C1 segment of cervical spinal cord (tissue), 14 donors: ENCODE measurements at regions not wholly inside any gene's neighbourhood (a gene's known extent, or its start where the extent isn't known, plus 50 kb on each side); places are given as distances from the start of the nearest gene placed in this dataset.

Source experiments
- DNase-seq, 14 donors: peaks; one replicate each; lab custom pipeline; 2025; lab: John Stamatoyannopoulos, UW

DNA sequence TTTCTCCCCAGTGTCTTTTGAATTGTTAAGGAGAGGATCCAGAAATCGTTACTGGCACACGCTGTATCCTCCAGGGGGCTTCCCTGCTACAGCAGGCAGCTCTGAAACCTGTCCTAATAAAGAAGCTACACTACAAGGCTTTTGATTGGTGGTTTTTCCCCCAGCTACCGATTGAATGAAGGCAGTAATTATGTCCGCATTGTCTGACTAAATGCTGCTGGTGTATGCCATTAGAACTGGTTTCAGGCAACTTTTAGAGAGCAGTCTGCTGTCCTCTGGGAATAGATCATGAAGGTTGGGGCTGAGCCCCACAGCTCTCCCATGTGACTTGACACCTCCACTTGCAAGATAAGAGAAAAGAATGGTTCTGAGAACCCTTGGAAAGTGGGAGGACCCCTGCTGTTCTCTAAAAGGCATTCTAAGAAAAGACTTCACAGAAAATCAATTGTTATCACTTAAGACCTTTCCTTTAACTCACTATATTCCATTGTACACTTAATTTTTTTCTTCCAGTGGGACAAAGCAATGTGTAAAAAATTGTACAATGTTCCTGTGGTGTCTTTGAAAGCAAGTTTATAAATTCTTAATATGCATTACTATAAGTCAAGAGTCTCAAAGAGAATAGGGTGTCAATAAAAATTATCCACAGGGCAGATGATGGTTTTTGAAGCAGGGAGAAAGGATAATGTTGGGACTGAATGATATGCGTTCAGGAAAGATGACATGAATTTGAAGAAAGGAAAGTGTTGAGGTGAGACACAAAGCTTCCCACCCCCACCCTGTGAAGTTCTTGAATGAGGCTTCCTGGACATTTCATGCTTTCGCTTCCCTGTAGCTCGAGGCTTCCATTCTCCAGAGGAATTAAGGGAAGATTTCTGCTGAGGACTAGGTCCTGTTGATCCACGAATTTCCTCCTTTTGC, 53.0 kb upstream of the DAZL start:
- DNase-seq: no peak

- DNase-seq: no peak
These were observed 53.9 kb upstream of the DAZL start for GRCh38 chr3:16658925-16659793.

DNA sequence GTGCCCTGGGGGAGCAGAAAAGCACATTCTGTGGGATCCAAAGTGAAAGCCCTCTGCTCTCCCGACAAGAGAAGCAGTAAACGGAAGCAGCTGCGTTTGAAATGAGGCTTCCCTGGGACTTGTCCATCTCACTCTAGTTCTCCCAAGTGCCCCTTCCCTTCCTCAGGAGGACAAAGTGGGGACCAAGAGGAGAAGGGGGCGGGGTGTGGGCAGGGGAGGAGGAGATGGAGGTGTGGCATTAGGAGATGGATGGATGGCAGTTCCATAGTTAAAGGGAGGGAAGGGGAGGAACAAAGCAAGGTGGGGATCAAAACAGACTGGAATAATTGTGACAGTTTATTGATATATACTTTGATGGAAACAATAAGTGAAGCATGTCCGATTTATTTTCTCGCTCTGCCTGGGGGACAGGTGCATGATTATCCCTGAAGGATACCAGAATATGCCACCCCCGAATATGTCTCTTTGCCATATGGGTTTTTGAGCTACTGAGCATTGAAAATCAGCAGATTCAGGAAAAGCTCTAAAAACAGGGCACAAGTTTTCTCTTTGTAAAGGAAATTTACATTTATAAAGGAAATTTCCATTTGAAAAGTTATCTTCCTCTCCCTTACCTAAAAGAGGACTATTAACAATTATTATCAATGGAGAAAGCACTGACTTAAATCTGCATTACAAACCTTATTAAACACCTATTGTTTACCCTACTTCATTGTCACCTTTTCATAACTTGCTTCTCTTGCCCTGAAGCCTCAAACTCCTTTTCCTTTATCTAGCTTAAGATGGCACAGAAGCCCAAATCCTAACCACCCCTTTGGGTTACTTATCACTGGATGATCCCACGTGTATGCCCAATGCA, 58.9 kb upstream of the DAZL start:
- DNase-seq: no peak

GRCh38 chr3:16665282-16665741, 60.1 kb upstream of the DAZL start:
- no peak for DNase-seq

DNA sequence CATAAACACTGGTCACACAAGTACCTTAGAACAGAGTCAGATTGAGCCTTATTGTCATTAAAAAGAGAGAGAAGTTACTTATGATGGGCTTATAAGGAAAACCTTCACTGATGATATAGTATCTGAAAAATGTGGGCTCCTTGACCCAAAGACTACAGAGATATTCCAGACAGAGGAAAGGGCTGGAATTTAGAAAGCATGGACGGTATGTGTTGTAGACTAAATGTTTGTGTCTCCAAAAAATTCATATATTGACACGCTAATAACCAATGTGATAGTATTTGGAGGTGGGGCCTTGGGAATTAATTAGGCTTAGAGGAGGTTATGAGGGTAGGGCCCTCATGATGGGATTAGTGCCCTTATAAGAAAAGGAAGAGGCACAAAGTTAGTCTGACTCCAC, 61.0 kb upstream of the DAZL start:
- DNase-seq: no peak

DNA sequence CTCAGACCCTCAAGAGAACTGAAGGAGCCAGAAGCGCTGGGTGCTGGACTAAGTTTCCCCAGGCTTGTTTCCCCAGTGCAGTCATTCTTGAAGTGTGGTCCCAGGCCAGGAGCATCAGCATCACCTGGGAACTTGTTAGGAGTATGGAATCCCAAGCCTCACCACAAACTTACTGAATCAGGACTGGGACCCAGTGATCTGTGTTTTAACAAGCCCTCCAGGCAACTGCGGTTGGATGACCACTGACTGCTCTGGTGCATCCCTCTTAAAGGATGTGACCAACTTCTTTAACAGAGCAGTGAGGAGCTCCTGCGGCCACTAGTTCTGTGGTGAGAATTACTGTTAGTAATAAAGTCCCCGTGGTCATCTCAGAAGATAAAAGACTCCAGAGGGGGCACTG, 62.4 kb upstream of the DAZL start:
- DNase-seq: no peak

GRCh38 chr3:16668776-16669545, 63.7 kb upstream of the DAZL start:
- peak in 5 of 14 donors; percentile 1 to 59 (median 2) for DNase-seq

- DNase-seq: no peak
These were observed 65.0 kb upstream of the DAZL start for GRCh38 chr3:16670191-16670590.

- DNase-seq: no peak
These were observed 66.5 kb upstream of the DAZL start for GRCh38 chr3:16671690-16672089.

DNA sequence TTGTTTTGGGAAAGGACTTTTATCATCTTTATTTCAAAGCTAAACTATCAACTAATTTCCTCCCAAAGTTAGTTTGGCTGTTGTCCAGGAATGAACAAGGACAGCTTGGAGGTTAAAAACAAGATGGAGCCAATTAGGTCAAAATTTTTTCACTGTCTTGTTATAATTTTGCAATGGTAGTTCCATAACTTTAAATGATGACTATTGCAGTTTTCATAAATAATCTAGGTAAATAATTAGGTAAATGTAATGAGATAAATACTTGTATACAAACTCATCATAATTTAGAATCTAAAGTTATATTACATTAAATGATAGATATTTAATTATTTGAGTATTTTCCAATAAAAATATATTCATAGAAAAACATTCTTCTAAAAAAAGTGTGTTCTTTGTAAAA, 68.3 kb upstream of the DAZL start:
- no peak for DNase-seq

- no peak for DNase-seq
These were observed 70.6 kb upstream of the DAZL start for GRCh38 chr3:16675805-16676204.

GRCh38 chr3:16686679-16687078, 81.5 kb upstream of the DAZL start:
- no peak for DNase-seq

DNA sequence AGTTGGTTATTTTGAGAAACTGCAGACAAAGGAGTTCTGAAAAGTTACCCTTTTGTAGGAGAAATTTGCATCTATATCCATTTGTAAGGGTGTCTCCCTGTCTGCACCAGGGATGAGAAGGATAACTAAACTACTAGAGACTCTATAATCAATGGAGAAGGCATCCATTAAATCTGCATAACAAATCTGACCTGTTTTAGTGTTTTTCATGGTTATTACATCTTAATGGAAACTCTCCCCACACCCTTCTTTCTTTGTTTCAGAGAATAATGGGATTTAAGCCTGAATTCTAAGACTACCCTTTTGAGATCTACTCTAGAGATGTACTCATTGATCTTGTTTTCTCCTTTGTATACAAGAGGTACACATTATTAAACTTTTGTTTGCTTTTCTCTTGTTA, 82.0 kb upstream of the DAZL start:
- no peak for DNase-seq

GRCh38 chr3:16692486-16693344, 87.5 kb upstream of the DAZL start:
- DNase-seq: no peak

- no peak for DNase-seq
These were observed 88.6 kb upstream of the DAZL start for GRCh38 chr3:16693820-16694219.

- no peak for DNase-seq
These were observed 90.5 kb upstream of the DAZL start for GRCh38 chr3:16695710-16696109.

GRCh38 chr3:16697443-16698147, 92.4 kb upstream of the DAZL start:
- no peak for DNase-seq

- no peak for DNase-seq
These were observed 95.4 kb upstream of the DAZL start for GRCh38 chr3:16700651-16701050.

DNA sequence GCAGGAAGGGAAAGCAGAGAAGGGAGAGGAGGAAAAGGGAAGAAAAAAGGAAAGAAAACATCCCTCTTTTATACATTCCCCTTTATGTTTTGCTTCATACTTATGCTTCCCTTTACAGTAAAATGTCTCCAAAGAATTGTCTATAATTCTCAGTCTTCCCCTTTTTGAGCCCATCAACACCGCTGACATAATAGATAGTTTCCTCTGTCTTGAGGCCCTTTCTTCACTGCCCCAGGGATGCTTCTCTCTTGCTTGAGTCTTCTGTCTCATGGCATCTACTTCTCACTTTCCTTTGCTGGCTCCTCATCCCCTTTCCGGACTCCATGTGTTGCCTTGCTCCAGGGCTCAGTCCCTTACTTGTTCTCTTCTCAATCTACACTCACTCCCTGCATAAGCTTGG, 99.7 kb upstream of the DAZL start:
- no peak for DNase-seq
